Colonic mucosa (tissue), 4 donors: ENCODE measurements at regions not wholly inside any gene's neighbourhood (a gene's known extent, or its start where the extent isn't known, plus 50 kb on each side); places are given as distances from the start of the nearest gene placed in this dataset.
A peak's percentile ranks its signal among the peaks of the same experiment; 100 is the strongest.
"Not testable (repeated sequence)": the region's sequence is repeated elsewhere in the genome, so short reads cannot be mapped to it uniquely, and the experiment has no call there.

Experiments used
- DNase-seq: peaks from one replicate; pipeline ENCODE4 v3.0.0-alpha.2; 2020
- H3K27ac ChIP-seq: fragments of 200-600 bp; one replicate; pipeline ENCODE4 v1.8.0; 2021
- H3K27me3 ChIP-seq: fragments of 200-600 bp; one replicate; pipeline ENCODE4 v1.8.0; 2021
- H3K36me3 ChIP-seq: fragments of 200-600 bp; one replicate; pipeline ENCODE4 v1.8.0; 2021
- H3K4me1 ChIP-seq: fragments of 200-600 bp; one replicate; pipeline ENCODE4 v1.8.0; 2021; ENCODE audit warnings: mild to moderate bottlenecking
- H3K4me3 ChIP-seq: fragments of 200-600 bp; one replicate; pipeline ENCODE4 v1.8.0; 2021
- H3K9ac ChIP-seq, 2 donors: one replicate each; pipeline ENCODE4 v1.7.0; 2013; ENCODE audit warnings: control low read depth in 2 of 2, low read depth in 2 of 2, low read length in 2 of 2
- H3K9me3 ChIP-seq: fragments of 200-600 bp; one replicate; pipeline ENCODE4 v1.8.0; 2021
- CTCF ChIP-seq: fragments of 200-600 bp; IDR thresholded peaks from one replicate; pipeline ENCODE4 v1.8.0; 2022; ENCODE audit warnings: antibody characterized with exemption, mild to moderate bottlenecking
- intact Hi-C: fragments of 100-400 bp; cut with DNase I; formaldehyde crosslinking; loops from one replicate; pipeline ENCODE4 v1.14.1; 2022
- donor health status: healthy.
- donor health status: DM: no; HTN: no; CAD: no.
- donor health status: DM: no; HTN: no; CAD: no.

DNA sequence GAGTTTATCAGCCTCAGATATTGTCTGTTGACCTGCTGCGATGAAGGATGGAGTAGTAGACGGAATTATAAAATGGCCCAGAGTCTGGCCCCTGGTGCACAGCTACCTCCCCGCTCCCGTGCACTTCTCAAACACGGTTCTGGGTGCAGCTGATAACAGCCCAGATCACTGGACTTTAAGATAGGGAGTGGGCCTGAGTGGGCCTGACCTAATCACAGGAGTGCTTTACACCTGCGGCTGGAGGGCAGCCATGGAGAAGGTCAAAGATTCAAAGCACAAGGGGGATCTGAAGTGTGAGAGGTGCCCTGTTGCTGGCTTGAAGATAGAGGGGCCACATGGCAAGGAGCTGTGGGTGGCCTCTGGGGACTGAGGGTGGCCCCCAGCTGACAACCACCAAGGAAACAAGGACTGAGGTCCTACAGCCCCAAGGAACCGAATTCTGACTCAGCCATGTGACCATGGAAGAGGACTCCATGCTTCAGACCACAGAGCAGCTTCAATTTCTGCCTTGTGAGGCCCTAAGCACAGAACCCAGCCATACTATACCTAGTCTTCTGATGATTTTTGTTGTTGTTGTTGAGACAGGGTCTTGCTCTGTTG, 113.4 kb downstream of the ZNF664 start:
- Histone ChIP-seq H3K36me3 (no peaks in the 10 kb centered on the region), H3K4me1 (no peaks in the 10 kb centered on the region), H3K9ac (no peak overlapping the region), H3K9me3 (no peaks in the 10 kb centered on the region), H3K4me3 (no peak overlapping the region), H3K27me3 (no peaks in the 10 kb centered on the region), H3K27ac (no peak overlapping the region)
- TF ChIP-seq CTCF: no peak
- intact Hi-C loops: no loop called here
- no peak for DNase-seq

GRCh38 chr12:124087266-124088051, 114.4 kb downstream of the ZNF664 start:
- Histone ChIP-seq H3K9ac (no peak overlapping the region), H3K27ac (no peak overlapping the region), H3K4me1 (no peaks in the 10 kb centered on the region), H3K36me3 (no peaks in the 10 kb centered on the region), H3K4me3 (no peak overlapping the region), H3K27me3 (no peaks in the 10 kb centered on the region), H3K9me3 (no peaks in the 10 kb centered on the region)
- no peak for DNase-seq
- intact Hi-C loops: no loop called here
- no peak for TF ChIP-seq CTCF

DNA sequence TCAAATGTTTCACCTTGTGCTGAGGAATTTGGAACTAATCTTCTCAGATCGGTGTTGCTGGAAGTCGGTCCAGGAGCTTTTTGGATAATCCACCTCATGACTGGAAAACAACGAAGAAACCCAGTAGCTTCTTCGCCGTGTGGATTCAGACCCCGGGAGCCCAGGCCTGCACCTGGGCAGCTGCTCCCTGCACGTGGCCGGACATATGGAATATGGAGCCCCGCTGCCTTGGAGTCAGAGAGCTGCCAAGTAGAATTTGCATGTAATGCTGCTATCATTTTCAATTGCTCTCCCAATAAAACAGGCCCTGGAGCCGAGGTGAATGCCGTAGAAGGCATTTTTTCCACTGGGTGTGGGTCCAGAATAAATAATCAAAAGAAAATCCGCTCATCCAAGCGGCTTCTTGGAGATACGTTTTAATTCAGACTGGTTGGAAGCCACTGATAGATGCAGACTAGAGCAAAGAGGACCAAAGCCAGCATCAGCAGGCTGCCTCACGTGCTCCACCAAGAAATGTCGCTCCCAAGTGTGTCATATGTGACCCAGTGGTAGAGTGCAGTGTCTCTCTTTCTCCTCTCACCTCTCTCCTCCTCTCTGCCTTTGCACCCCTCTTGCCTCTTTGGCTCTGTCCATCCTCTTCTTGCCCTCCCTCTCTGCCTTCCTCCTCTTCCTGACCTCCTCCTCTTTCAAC, 115.3 kb downstream of the ZNF664 start:
- DNase-seq: peak; percentile 19
- Histone ChIP-seq H3K27ac (peak overlapping the region; percentile 47), H3K36me3 (no peaks in the 10 kb centered on the region), H3K9ac (peak overlapping the region in 1 of 2 donors; percentile 46), H3K27me3 (no peaks in the 10 kb centered on the region), H3K9me3 (no peaks in the 10 kb centered on the region), H3K4me1 (no peaks in the 10 kb centered on the region), H3K4me3 (no peak overlapping the region)
- intact Hi-C loops: no loop called here
- no peak for TF ChIP-seq CTCF

GRCh38 chr12:124089181-124089914, 116.3 kb downstream of the ZNF664 start:
- H3K27me3 ChIP-seq, H3K9me3 ChIP-seq, H3K36me3 ChIP-seq, H3K9ac ChIP-seq, H3K4me3 ChIP-seq, H3K4me1 ChIP-seq, intact Hi-C loops: not testable (repeated sequence)
- H3K27ac ChIP-seq: peak overlapping the region; percentile 60
- peak; percentile 32 for DNase-seq

DNA sequence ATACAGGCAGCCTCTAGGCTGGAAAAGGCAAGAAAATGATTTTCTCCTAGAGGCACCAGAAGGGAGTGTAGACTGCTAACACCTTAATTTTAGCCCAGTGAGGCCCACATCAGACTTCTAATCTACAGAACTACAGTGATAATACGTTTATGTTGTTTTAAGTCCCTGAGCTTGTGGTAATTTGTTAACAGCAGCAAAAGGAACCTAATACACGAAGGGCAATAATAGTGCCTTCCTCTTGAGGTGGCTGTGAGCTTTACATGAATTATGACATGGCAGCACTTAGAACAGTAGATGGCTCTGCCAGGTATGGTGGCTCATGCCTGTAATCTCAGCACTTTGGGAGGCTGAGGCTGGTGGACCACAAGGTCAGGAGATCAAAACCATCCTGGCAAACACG, 118.8 kb downstream of the ZNF664 start:
- TF ChIP-seq CTCF: no peak
- no peak for DNase-seq

DNA sequence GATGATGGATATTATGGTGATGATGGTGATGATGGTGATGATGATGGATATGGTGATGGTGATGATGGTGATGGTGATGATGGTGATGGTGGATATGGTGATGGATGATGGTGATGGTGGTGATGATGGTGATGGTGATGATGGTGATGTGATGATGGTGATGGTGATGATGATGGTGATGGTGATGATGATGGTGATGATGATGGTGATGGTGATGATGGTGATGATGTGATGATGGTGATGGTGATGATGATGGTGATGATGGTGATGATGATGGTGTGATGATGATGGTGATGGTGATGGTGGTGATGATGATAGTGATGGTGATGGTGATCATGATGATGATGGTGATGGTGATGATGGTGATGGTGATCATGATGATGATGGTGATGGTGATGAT, 119.5 kb downstream of the ZNF664 start:
- H3K27me3 ChIP-seq, H3K9me3 ChIP-seq, DNase-seq, intact Hi-C loops, H3K4me3 ChIP-seq, H3K9ac ChIP-seq, H3K27ac ChIP-seq, H3K4me1 ChIP-seq, H3K36me3 ChIP-seq: not testable (repeated sequence)

More for the DNA sequence above, 118.8 kb downstream of the ZNF664 start:
- Histone ChIP-seq H3K9me3 (no peaks in the 10 kb centered on the region), H3K27ac (no peak overlapping the region), H3K27me3 (no peaks in the 10 kb centered on the region), H3K4me1 (no peaks in the 10 kb centered on the region), H3K9ac (no peak overlapping the region), H3K36me3 (no peaks in the 10 kb centered on the region), H3K4me3 (no peak overlapping the region)
- intact Hi-C loops: no loop called here
